Activated CD8-positive, alpha-beta memory T cell treated with anti-CD3 and anti-CD28 coated beads, Interleukin-2, amount 50 U/mL, for 24 hours (primary cell): ENCODE measurements at regions not wholly inside any gene's neighbourhood (a gene's known extent, or its start where the extent isn't known, plus 50 kb on each side); places are given as distances from the start of the nearest gene placed in this dataset.
"Not testable (repeated sequence)": the region's sequence is repeated elsewhere in the genome, so short reads cannot be mapped to it uniquely, and the experiment has no call there.

Experiments
- DNase-seq: peaks from one replicate; pipeline ENCODE4 v3.0.0-alpha.2; 2020; ENCODE audit errors: extremely low read depth

DNA sequence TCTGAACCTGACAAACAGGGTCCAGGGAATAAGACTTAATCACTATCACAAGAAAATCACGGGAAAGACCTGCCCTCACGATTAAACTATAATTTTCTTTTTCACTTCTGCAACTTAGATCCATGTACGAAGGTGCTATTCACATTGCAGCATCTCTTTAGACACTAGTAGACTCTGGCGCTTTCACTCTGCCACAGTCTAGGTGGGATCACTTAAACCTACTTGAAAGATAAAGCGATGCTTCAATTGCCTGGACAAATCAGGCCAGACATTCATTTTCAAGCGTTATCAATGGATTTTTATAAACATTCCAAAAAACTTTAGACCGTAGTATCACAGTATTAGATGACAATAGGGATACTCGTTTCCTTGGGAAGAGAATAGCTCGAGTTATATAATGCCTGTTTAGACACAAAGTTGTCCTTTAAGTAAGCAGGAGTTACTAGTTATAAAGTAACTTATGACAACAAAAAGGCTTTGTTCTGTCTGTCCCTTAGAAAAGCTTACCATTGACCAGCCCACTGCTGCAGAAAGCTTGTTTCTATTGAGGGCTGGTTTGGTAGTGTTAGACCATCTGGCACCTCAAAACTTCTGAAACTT is 367.3 kb downstream of the UTRN start:
- DNase-seq, result no peak

DNA sequence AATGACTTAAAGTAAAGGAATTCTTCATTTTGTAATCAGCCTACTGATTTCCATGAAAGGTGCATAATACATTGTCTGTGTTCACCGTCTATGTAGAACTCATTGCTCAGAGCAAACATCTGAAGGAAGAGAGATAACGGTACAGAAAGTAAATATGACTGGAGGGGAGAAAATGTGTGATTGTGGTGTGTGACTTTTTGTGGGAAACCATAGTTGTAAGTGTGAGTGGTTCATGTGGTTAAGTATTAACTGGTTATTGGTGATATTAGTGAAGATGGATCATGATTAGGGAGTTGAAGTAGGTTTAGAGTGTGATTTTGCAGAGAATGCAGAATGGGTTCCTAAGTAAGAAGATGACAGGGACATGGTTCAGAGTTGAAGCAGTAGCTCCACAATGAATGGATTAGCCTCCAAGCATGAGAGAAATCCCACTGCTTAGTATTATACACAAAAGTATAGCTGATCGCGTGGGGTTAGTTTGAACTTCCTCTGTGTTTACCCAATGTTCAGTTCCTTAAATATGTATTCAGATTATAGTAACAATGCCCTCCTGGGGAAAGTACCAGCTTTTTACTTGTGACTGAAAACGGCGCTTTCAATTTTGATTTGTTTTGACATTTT is 368.9 kb downstream of the UTRN start:
- DNase-seq, result no peak

DNA sequence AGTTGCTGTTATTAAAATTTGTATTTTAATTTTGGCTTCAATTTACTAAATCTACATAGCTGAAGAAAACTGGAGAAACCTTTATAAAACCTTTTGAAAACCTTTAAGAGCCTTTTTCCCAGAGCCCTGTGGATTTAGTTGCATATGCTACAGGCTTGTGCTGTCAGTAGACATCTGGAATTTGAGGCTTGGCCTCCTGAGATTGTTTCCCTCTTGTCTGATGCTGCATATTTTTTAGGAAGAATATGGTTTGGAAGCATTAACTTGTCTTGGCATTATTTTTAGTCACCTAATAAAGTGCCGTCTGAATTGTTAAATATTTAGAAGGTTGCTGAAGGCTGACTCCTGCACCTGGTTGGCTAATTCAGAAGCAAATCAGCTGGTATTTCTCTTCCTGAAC is 369.4 kb downstream of the UTRN start:
- no peak for DNase-seq

GRCh38 chr6:144655376-144655775 is 370.2 kb downstream of the UTRN start:
- no peak for DNase-seq

- DNase-seq, result no peak
Measured at GRCh38 chr6:144657691-144658090, 372.6 kb downstream of the UTRN start.

GRCh38 chr6:144659202-144660182 is 374.4 kb downstream of the UTRN start:
- DNase-seq, result no peak

- no peak for DNase-seq
Measured at GRCh38 chr6:144660561-144661115, 375.5 kb downstream of the UTRN start.

DNA sequence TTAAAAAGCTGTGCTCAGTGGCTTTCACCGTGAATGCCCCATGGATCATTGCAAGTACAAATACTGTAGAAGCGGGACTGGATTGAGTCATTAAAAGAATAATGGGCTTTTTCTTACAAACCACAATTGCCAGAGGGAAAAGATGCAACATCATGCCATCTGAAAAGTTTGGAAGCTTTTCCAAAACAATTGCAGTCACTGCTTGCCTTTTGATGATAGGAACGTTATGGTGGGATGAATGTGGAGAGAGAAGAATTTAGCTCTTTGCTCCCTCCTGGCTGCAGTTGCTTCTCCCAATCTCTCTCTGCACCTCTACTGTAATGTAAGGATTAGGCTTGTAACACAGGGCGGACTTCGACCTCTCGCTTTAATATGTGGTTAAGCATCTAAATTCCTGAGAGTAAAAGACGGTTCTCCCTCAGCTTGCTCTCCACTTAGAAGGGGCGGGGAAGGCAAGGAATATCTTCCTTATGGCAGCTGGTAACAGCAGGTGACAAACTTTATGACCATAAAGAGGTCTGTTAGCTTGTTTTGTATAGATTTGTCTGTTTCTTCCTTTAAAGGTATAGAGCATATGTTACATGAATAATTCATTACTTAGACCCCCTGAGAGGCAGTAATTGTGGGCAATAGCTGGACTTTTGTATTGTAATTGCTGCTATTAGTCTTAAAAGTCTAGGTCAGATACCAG is 376.1 kb downstream of the UTRN start:
- no peak for DNase-seq

GRCh38 chr6:144662812-144663365 is 377.8 kb downstream of the UTRN start:
- no peak for DNase-seq

- DNase-seq, result no peak
Measured at GRCh38 chr6:144664281-144664680, 379.1 kb downstream of the UTRN start.

DNA sequence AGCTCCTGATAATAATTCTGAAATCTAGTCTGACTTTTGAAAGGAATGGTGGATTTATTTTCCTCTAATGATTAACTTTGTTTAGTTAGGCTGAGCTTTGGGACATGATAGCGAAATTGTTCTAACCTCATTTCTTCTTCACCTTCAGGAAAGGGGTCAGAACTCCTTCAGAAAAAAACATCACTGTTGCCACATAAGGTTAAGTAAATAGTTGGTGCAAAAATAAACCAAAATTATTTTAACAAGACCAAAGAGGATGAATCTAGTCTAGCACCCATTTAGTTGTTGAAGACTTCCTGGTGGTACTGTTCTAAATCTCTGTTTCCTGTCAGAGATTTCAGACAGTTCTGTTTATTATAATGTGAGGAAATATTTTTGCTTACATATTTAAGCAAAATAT is 379.8 kb downstream of the UTRN start:
- no peak for DNase-seq

GRCh38 chr6:144665932-144666450 is 380.9 kb downstream of the UTRN start:
- DNase-seq, result no peak

DNA sequence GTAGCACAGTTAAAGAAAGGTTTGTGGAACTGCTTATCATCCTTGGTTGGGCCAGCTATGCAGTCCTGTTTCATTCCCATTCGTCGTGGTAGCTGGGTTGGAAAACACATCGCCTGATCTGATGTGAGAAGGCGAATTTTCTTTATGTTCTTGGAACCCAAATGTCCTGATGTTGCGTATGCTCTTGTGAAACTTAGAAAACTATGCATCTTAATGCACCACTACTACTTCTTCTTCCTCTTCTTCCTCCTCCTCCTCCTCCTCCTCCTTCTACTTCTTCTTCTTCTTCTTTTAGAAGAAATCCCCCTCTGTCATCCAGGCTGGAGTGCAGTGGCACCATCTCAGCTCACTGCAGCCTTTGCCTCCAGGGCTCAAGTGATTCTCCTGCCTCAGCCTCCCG is 381.6 kb downstream of the UTRN start:
- DNase-seq, result no peak

- DNase-seq, result no peak
Measured at GRCh38 chr6:144667532-144668503, 382.7 kb downstream of the UTRN start.

- DNase-seq, result not testable (repeated sequence)
Measured at GRCh38 chr6:144670259-144670658, 385.1 kb downstream of the UTRN start.

DNA sequence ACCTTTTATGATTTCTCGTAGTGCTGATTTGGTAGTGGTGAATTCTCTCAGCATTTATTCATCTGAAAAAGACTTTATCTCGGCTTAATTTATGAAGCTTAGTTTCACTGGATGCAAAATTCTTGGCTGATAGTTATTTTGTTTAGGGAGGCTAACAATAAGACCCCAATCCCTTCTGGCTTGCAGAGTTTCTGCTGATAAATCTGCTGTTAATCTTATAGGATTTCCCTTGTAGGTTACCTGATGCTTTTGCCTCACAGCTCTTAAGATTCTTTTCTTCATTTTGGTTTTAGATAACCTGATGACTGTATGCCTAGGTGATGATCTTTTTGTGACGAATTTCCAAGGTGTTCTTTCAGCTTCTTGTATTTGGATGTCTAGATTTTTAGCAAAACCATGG is 388.7 kb downstream of the UTRN start:
- DNase-seq, result no peak

DNA sequence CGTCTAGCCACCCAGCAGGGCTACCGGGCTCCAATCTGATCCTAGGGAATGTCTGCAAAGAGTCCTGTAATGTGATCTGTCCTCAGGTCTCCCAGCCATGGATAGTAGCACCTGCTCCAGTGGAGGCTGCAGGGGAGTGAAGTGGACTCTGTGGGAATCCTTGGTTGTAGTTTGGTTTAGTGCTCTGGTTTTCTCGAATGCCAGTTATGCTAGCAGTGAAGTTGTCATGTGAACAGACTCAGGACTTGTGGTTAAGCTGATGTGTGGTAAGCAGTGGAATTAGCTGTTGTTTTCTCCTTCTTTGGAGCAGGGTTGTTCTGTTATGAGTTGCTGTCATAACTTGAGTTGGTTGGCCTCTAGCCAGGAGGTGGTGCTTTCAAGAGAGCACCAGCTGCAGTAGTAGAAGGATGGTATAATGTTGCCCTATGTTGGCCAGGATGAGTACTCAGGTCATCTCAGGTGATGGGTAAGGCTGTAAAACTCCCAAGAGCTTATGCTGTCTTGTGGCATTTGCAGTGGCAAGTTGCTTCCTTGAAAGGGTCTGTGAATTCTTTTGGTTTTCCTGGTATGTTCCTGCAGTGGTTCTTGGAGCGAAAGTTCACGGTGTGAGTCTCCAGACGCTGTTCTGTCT is 390.2 kb downstream of the UTRN start:
- no peak for DNase-seq

DNA sequence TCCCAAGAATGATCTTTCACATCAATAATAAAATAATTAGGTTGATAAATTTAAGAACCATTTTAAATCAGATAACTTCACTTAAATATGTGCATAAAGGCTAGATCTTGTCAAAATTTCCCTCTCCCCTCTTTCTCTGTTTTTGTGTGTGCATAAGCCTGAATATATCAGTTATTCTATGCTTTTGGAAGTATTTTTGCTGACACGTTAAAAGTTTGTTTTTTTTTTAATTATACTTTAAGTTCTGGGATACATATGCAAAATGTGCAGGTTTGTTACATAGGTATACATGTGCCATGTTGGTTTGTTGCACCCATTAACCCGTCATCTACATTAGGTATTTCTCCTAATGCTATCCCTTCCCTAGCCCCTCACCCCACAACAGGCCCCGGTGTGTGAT is 391.2 kb downstream of the UTRN start:
- DNase-seq, result not testable (repeated sequence)

DNA sequence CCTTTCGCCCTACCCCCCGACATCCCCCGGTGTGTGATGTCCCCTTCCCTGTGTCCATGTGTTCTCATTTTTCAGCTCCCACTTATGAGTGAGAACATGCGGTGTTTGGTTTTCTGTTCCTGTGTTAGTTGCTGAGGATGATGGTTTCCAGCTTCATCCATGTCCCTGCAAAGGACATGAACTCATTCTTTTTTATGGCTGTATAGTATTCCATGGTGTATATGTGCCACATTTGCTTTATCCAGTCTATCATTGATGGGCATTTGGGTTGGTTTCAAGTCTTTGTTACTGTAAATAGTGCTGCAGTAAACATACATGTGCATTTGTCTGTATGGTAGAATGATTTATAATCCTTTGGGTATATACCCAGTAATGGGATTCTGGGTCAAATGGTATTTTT is 392.1 kb downstream of the UTRN start:
- not testable (repeated sequence) for DNase-seq

DNA sequence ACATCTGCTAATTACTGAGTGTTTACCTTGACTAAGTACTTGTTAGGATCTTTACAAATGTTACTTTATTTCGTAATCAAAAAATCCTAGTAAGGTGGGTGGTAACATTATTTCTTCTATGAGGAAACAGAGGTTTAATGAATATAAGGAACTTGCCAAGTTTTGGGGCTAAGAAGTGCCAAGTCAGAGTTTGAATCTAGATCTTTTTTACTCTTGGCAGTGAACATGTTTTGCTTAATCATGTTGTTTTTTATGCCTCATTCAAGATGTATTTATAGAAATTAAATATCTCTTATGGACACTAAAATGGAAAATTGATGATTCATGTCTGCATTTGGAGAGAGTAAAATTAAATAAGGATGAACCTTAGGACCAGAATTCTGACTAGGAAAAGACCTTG is 393.7 kb downstream of the UTRN start:
- no peak for DNase-seq
